ELR (cell line): ENCODE measurements at regions not wholly inside any gene's neighbourhood (a gene's known extent, or its start where the extent isn't known, plus 50 kb on each side); places are given as distances from the start of the nearest gene placed in this dataset.
"Not testable (repeated sequence)": the region's sequence is repeated elsewhere in the genome, so short reads cannot be mapped to it uniquely, and the experiment has no call there.

Source experiments
- DNase-seq: peaks from one replicate; pipeline ENCODE4 v3.0.0-alpha.2; 2015; ENCODE audit warnings: low read depth

- not testable (repeated sequence) for DNase-seq
These were observed 703.7 kb upstream of the SOX11 start for GRCh38 chr2:4988444-4988843.

- DNase-seq: no peak
These were observed 700.0 kb upstream of the SOX11 start for GRCh38 chr2:4992226-4992625.

- DNase-seq: no peak
These were observed 696.7 kb upstream of the SOX11 start for GRCh38 chr2:4995466-4995865.

- DNase-seq: no peak
These were observed 684.6 kb upstream of the SOX11 start for GRCh38 chr2:5007596-5007995.

GRCh38 chr2:5019324-5019723, 672.9 kb upstream of the SOX11 start:
- DNase-seq: no peak

GRCh38 chr2:5020116-5020875, 671.9 kb upstream of the SOX11 start:
- no peak for DNase-seq

GRCh38 chr2:5021136-5021535, 671.0 kb upstream of the SOX11 start:
- no peak for DNase-seq

GRCh38 chr2:5022061-5022460, 670.1 kb upstream of the SOX11 start:
- no peak for DNase-seq

- not testable (repeated sequence) for DNase-seq
These were observed 669.2 kb upstream of the SOX11 start for GRCh38 chr2:5022708-5023635.

GRCh38 chr2:5026571-5027234, 665.5 kb upstream of the SOX11 start:
- DNase-seq: no peak

- DNase-seq: no peak
These were observed 657.1 kb upstream of the SOX11 start for GRCh38 chr2:5035057-5035488.

- no peak for DNase-seq
These were observed 655.9 kb upstream of the SOX11 start for GRCh38 chr2:5036256-5036655.

- DNase-seq: no peak
These were observed 652.8 kb upstream of the SOX11 start for GRCh38 chr2:5039241-5039975.

- no peak for DNase-seq
These were observed 651.6 kb upstream of the SOX11 start for GRCh38 chr2:5040571-5040970.

GRCh38 chr2:5041501-5041900, 650.7 kb upstream of the SOX11 start:
- no peak for DNase-seq

GRCh38 chr2:5042666-5043440, 649.3 kb upstream of the SOX11 start:
- DNase-seq: no peak

- no peak for DNase-seq
These were observed 640.9 kb upstream of the SOX11 start for GRCh38 chr2:5051300-5051699.

- no peak for DNase-seq
These were observed 639.3 kb upstream of the SOX11 start for GRCh38 chr2:5052905-5053304.

- no peak for DNase-seq
These were observed 634.3 kb upstream of the SOX11 start for GRCh38 chr2:5057891-5058351.

- no peak for DNase-seq
These were observed 631.2 kb upstream of the SOX11 start for GRCh38 chr2:5060956-5061355.

- DNase-seq: no peak
These were observed 627.5 kb upstream of the SOX11 start for GRCh38 chr2:5064687-5065086.
